ENCODE measurements at regions not wholly inside any gene's neighbourhood (a gene's known extent, or its start where the extent isn't known, plus 50 kb on each side); places are given as distances from the start of the nearest gene placed in this dataset.

DNA sequence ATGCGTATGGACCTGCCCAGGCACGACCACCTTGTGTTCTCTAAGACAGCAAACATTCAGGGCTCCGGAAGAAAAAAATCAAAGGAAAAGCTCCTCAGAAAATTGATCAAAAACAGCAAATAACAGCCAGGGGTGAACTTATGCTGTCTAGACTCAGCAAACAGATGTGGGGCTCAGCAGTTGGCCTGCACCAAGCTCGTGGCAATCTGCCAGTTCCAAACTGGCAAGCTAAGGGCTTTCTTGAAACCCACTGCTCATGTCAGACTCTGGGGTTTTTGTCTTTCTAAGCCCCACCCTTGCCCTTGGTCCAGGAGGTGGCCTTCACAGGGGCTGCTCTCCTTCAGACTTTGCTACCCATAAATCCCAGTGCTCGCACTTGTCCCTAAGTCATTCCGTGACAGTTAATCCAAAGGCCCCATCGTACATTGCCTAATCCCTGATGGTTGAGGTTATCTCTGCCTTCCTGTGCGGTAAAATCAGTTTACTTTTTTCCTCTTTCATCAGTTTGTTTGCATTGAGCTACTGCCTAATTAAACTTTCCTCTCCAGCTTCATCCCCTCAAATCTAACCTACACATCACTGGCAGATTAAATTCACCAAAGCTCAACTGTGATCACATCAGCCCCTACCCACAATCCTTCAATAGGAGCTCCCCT, 408.0 kb downstream of the LRATD1 start:
- no peak overlapping the region for H3K27ac Mint-ChIP-seq
- Histone ChIP-seq H3K27me3 (ENCODE audit: control insufficient read depth in 2 of 2, insufficient read depth in 2 of 2, low read length in 2 of 2) (no peaks in the 10 kb centered on the region), H3K9ac (ENCODE audit: insufficient read depth, low read length, poor library complexity, severe bottlenecking) (no peak overlapping the region), H3K36me3 (replicated peaks in 1 of 2; ENCODE audit: control insufficient read depth in 1 of 2, insufficient read depth in 2 of 2, low read length in 2 of 2) (no peaks in the 10 kb centered on the region), H3K4me1 (ENCODE audit: control insufficient read depth in 1 of 2, insufficient read depth in 2 of 2, low read length in 2 of 2) (no peaks in the 10 kb centered on the region), H3K79me2 (ENCODE audit: insufficient read depth, low read length) (no peaks in the 10 kb centered on the region), H3K9me3 (replicated peaks in 1 of 2; ENCODE audit: control insufficient read depth in 1 of 2, insufficient read depth in 1 of 2, low read length in 2 of 2) (peaks cover 0 to 4% of the 10 kb centered on the region in 2 donors), H2AFZ (ENCODE audit: insufficient read depth, low read depth, low read length, poor library complexity, severe bottlenecking) (no peak overlapping the region), H3K4me2 (replicated peaks; ENCODE audit: extremely low read depth, low read length, poor library complexity, severe bottlenecking) (no peak overlapping the region), H3K4me3 (replicated peaks in 1 of 3; ENCODE audit: low read depth in 2 of 3, low read length in 3 of 3) (no peak overlapping the region), H3K27ac (ENCODE audit: low read depth in 1 of 2, low read length in 2 of 2) (no peak overlapping the region), H4K20me1 (ENCODE audit: insufficient read depth, low read length) (no peaks in the 10 kb centered on the region)
- peaks cover 0 to 13% (median 3%) of the 10 kb centered on the region in 7 donors for H3K9me3 Mint-ChIP-seq
- no peaks in the 10 kb centered on the region for H3K36me3 Mint-ChIP-seq
- intact Hi-C loops (cut with micrococcal nuclease), result no loop called here
- TF ChIP-seq, protein P1, sequence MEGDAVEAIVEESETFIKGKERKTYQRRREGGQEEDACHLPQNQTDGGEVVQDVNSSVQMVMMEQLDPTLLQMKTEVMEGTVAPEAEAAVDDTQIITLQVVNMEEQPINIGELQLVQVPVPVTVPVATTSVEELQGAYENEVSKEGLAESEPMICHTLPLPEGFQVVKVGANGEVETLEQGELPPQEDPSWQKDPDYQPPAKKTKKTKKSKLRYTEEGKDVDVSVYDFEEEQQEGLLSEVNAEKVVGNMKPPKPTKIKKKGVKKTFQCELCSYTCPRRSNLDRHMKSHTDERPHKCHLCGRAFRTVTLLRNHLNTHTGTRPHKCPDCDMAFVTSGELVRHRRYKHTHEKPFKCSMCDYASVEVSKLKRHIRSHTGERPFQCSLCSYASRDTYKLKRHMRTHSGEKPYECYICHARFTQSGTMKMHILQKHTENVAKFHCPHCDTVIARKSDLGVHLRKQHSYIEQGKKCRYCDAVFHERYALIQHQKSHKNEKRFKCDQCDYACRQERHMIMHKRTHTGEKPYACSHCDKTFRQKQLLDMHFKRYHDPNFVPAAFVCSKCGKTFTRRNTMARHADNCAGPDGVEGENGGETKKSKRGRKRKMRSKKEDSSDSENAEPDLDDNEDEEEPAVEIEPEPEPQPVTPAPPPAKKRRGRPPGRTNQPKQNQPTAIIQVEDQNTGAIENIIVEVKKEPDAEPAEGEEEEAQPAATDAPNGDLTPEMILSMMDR (IDR thresholded peaks at IDR 0.05), result no peak
- H3K4me1 Mint-ChIP-seq, result no peaks in the 10 kb centered on the region
- no peak for DNase-seq
- 90% methylated on average over 8 of the region's 8 CpGs for WGBS (ENCODE audit: insufficient coverage)
- H3K27me3 Mint-ChIP-seq (ENCODE audit: low read depth in 3 of 3), result no peaks in the 10 kb centered on the region
- no peak overlapping the region for H3K4me3 Mint-ChIP-seq

DNA sequence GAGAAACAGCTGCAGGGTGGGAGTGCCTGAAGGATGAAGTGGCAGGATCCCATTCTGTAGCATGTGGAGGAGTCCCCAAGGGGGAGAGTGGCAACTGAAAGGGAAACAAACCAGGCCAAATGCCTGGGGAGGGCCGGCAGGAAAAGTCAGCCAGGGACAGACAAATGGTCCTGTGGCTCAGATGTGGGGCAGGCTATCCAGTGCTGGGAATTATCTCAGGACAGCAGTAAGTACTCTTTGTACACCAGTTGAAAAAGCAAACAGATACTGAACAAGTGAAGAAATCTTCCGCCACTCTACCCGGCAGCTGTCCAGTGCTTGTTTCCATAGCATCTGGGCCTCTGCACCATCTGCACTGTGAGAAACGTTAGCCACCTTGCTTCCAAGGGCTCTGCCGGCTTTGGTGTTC, 408.9 kb downstream of the LRATD1 start:
- no peak overlapping the region for H3K4me3 ChIP-seq (replicated peaks in 1 of 3; ENCODE audit: low read depth in 2 of 3, low read length in 3 of 3)
- no peaks in the 10 kb centered on the region for H3K27me3 Mint-ChIP-seq (ENCODE audit: low read depth in 3 of 3)
- WGBS (ENCODE audit: insufficient coverage), result 78% methylated on average over 3 of the region's 5 CpGs
- H3K27ac ChIP-seq (ENCODE audit: low read depth in 1 of 2, low read length in 2 of 2), result no peak overlapping the region
- no peaks in the 10 kb centered on the region for H3K4me1 Mint-ChIP-seq
- H3K27ac Mint-ChIP-seq, result no peak overlapping the region
- no peak overlapping the region for H3K4me2 ChIP-seq (replicated peaks; ENCODE audit: extremely low read depth, low read length, poor library complexity, severe bottlenecking)
- DNase-seq, result no peak
- no peaks in the 10 kb centered on the region for H3K36me3 ChIP-seq (replicated peaks in 1 of 2; ENCODE audit: control insufficient read depth in 1 of 2, insufficient read depth in 2 of 2, low read length in 2 of 2)
- peaks cover 0 to 12% (median 3%) of the 10 kb centered on the region in 7 donors for H3K9me3 Mint-ChIP-seq
- H3K4me3 Mint-ChIP-seq, result no peak overlapping the region
- no peaks in the 10 kb centered on the region for H3K27me3 ChIP-seq (ENCODE audit: control insufficient read depth in 2 of 2, insufficient read depth in 2 of 2, low read length in 2 of 2)
- peaks cover 0 to 4% of the 10 kb centered on the region in 2 donors for H3K9me3 ChIP-seq (replicated peaks in 1 of 2; ENCODE audit: control insufficient read depth in 1 of 2, insufficient read depth in 1 of 2, low read length in 2 of 2)
- no peak overlapping the region for H2AFZ ChIP-seq (ENCODE audit: insufficient read depth, low read depth, low read length, poor library complexity, severe bottlenecking)
- TF ChIP-seq, protein P1 (IDR thresholded peaks at IDR 0.05), result no peak
- no peaks in the 10 kb centered on the region for H4K20me1 ChIP-seq (ENCODE audit: insufficient read depth, low read length)
- no peak overlapping the region for H3K9ac ChIP-seq (ENCODE audit: insufficient read depth, low read length, poor library complexity, severe bottlenecking)
- H3K36me3 Mint-ChIP-seq, result no peaks in the 10 kb centered on the region
- no peaks in the 10 kb centered on the region for H3K79me2 ChIP-seq (ENCODE audit: insufficient read depth, low read length)
- H3K4me1 ChIP-seq (ENCODE audit: control insufficient read depth in 1 of 2, insufficient read depth in 2 of 2, low read length in 2 of 2), result no peaks in the 10 kb centered on the region
- intact Hi-C loops (cut with micrococcal nuclease), result no loop called here
